OCI-LY3 (cell line): ENCODE measurements at regions not wholly inside any gene's neighbourhood (a gene's known extent, or its start where the extent isn't known, plus 50 kb on each side); places are given as distances from the start of the nearest gene placed in this dataset.

Experiments
- CTCF ChIP-seq: fragments of 200-600, 300-600 bp; sonication (generic); IDR thresholded peaks from 2 replicates; pipeline ENCODE4 v1.5.1; 2014; ENCODE audit warnings: antibody characterized with exemption, low read length, low read depth
- EZH2phosphoT487 ChIP-seq: fragments of 200-600 bp; shearing (Covaris generic); IDR thresholded peaks from 2 replicates; pipeline ENCODE4 v1.6.1; 2018; ENCODE audit warnings: antibody characterized with exemption, mixed run types, low read depth

- TF ChIP-seq EZH2phosphoT487 (no peak), CTCF (no peak)
Observed at GRCh38 chr1:98498651-98499050, 162.9 kb upstream of the SNX7 start.
